ELR (cell line): ENCODE measurements at regions not wholly inside any gene's neighbourhood (a gene's known extent, or its start where the extent isn't known, plus 50 kb on each side); places are given as distances from the start of the nearest gene placed in this dataset.
"Not testable (repeated sequence)": the region's sequence is repeated elsewhere in the genome, so short reads cannot be mapped to it uniquely, and the experiment has no call there.

ENCODE experiments used
- DNase-seq: peaks from one replicate; pipeline ENCODE4 v3.0.0-alpha.2; 2015; ENCODE audit warnings: low read depth

- no peak for DNase-seq
These were observed 171.3 kb downstream of the RPRM start for GRCh38 chr2:153307223-153307622.

- DNase-seq = no peak
These were observed 178.8 kb downstream of the RPRM start for GRCh38 chr2:153299809-153300208.

GRCh38 chr2:153299217-153299616 is 179.3 kb downstream of the RPRM start:
- no peak for DNase-seq

GRCh38 chr2:153294199-153294786 is 184.3 kb downstream of the RPRM start:
- DNase-seq = no peak

GRCh38 chr2:153291718-153292117 is 186.8 kb downstream of the RPRM start:
- DNase-seq = no peak

GRCh38 chr2:153287109-153287801 is 191.3 kb downstream of the RPRM start:
- DNase-seq = no peak

GRCh38 chr2:153268941-153269461 is 209.6 kb downstream of the RPRM start:
- DNase-seq = no peak

GRCh38 chr2:153256876-153257275 is 221.7 kb downstream of the RPRM start:
- not testable (repeated sequence) for DNase-seq

- not testable (repeated sequence) for DNase-seq
These were observed 231.9 kb downstream of the RPRM start for GRCh38 chr2:153246636-153247035.

- no peak for DNase-seq
These were observed 243.0 kb downstream of the RPRM start for GRCh38 chr2:153235516-153235915.

GRCh38 chr2:153232464-153232863 is 246.1 kb downstream of the RPRM start:
- no peak for DNase-seq

- DNase-seq = no peak
These were observed 247.6 kb downstream of the RPRM start for GRCh38 chr2:153230977-153231376.

GRCh38 chr2:153228904-153229303 is 249.7 kb downstream of the RPRM start:
- no peak for DNase-seq

- no peak for DNase-seq
These were observed 250.6 kb downstream of the RPRM start for GRCh38 chr2:153227981-153228380.

- DNase-seq = no peak
These were observed 256.1 kb downstream of the RPRM start for GRCh38 chr2:153222231-153223165.

- DNase-seq = no peak
These were observed 257.1 kb downstream of the RPRM start for GRCh38 chr2:153221506-153221905.

GRCh38 chr2:153221087-153221486 is 257.5 kb downstream of the RPRM start:
- DNase-seq = no peak

GRCh38 chr2:153218851-153219250 is 259.7 kb downstream of the RPRM start:
- no peak for DNase-seq

GRCh38 chr2:153214337-153214736 is 264.2 kb downstream of the RPRM start:
- no peak for DNase-seq

- DNase-seq = no peak
These were observed 265.5 kb downstream of the RPRM start for GRCh38 chr2:153213022-153213421.

GRCh38 chr2:153197402-153198386 is 280.9 kb downstream of the RPRM start:
- DNase-seq = no peak
